ENCODE measurements at regions not wholly inside any gene's neighbourhood (a gene's known extent, or its start where the extent isn't known, plus 50 kb on each side); places are given as distances from the start of the nearest gene placed in this dataset.

DNA sequence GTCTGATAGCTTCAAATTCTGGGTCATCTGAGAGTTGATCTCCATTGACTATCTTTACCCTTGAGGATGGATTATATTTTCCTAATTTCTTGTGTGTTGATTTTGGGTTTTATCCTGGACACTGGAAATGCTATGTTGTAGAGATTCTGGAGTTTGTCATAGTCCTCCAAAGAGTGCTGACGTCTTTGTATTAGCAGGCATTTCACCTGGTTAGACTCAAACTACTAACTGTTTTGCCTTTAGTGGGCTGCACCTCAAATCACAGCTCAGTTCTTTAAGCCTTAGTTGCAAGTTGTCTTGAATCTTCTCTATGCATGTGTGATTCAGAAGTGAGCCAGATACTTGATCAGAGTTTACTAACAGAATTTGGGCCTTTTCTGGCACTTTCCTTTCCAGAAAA, 264.3 kb downstream of the RPS24 start:
- no peak for TF ChIP-seq CTCF (IDR thresholded peaks at IDR 0.05; ENCODE audit: borderline replicate concordance)
- peaks cover 10% of the 10 kb centered on the region for H3K4me1 ChIP-seq
- intact Hi-C loops (cut with micrococcal nuclease): no loop called here
- H3K27me3 ChIP-seq (ENCODE audit: low read depth): no peaks in the 10 kb centered on the region
- no peaks in the 10 kb centered on the region for H3K36me3 ChIP-seq
- no peak for DNase-seq
- H3K27ac ChIP-seq (replicated peaks): no peak overlapping the region
- H3K4me3 ChIP-seq: no peak overlapping the region
- peaks cover 6% of the 10 kb centered on the region for H3K9me3 ChIP-seq (replicated peaks)

DNA sequence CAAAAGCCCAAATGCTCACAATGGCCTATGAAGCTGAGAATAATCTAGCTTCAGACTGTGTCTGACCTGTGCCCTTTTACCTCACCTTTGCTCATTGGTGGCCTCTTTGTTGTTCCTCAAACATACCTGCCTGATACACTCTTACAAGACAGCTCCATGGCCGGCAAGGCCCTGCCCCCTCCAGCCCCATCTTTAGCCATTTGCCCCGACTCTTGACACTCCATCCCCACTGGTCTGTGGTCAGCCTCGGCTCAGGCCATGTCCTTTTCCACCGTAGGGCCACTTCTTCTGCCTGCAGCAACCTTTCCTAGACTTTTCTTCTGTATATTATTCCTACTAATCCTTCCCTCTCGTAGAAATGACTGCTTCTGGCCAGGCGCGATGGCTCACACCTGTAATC, 265.2 kb downstream of the RPS24 start:
- Histone ChIP-seq H3K36me3 (no peaks in the 10 kb centered on the region), H3K4me1 (peaks cover 14% of the 10 kb centered on the region), H3K27ac (replicated peaks) (no peak overlapping the region), H3K9me3 (replicated peaks) (peaks cover 6% of the 10 kb centered on the region), H3K4me3 (no peak overlapping the region), H3K27me3 (ENCODE audit: low read depth) (no peaks in the 10 kb centered on the region)
- intact Hi-C loops (cut with micrococcal nuclease): no loop called here
- TF ChIP-seq CTCF (IDR thresholded peaks at IDR 0.05; ENCODE audit: borderline replicate concordance): no peak
- no peak for DNase-seq

- no peak overlapping the region for H3K4me3 ChIP-seq
- no peak for DNase-seq
- peak overlapping the region; percentile 37 for H3K27ac ChIP-seq (replicated peaks)
- no peaks in the 10 kb centered on the region for H3K36me3 ChIP-seq
- H3K4me1 ChIP-seq: peaks cover 16% of the 10 kb centered on the region
- no peaks in the 10 kb centered on the region for H3K27me3 ChIP-seq (ENCODE audit: low read depth)
- TF ChIP-seq CTCF (IDR thresholded peaks at IDR 0.05; ENCODE audit: borderline replicate concordance): no peak
- H3K9me3 ChIP-seq (replicated peaks): peaks cover 6% of the 10 kb centered on the region
- intact Hi-C loops (cut with micrococcal nuclease): no loop called here
These were observed 266.3 kb downstream of the RPS24 start for GRCh38 chr10:78299851-78300468.

- DNase-seq: no peak
- Histone ChIP-seq H3K4me1 (peaks cover 16% of the 10 kb centered on the region), H3K27me3 (ENCODE audit: low read depth) (no peaks in the 10 kb centered on the region), H3K4me3 (no peak overlapping the region), H3K9me3 (replicated peaks) (peaks cover 6% of the 10 kb centered on the region), H3K36me3 (no peaks in the 10 kb centered on the region), H3K27ac (replicated peaks) (no peak overlapping the region)
- TF ChIP-seq CTCF (IDR thresholded peaks at IDR 0.05; ENCODE audit: borderline replicate concordance): no peak
- intact Hi-C loops (cut with micrococcal nuclease): no loop called here
These were observed 266.9 kb downstream of the RPS24 start for GRCh38 chr10:78300526-78300925.

- Histone ChIP-seq H3K9me3 (replicated peaks) (peaks cover 6% of the 10 kb centered on the region), H3K4me3 (no peak overlapping the region), H3K4me1 (peaks cover 16% of the 10 kb centered on the region), H3K36me3 (no peaks in the 10 kb centered on the region), H3K27ac (replicated peaks) (no peak overlapping the region), H3K27me3 (ENCODE audit: low read depth) (no peaks in the 10 kb centered on the region)
- intact Hi-C loops (cut with micrococcal nuclease): no loop called here
- no peak for DNase-seq
- no peak for TF ChIP-seq CTCF (IDR thresholded peaks at IDR 0.05; ENCODE audit: borderline replicate concordance)
These were observed 267.8 kb downstream of the RPS24 start for GRCh38 chr10:78301481-78301880.
